Skeletal muscle cell (primary cell): ENCODE measurements at regions not wholly inside any gene's neighbourhood (a gene's known extent, or its start where the extent isn't known, plus 50 kb on each side); places are given as distances from the start of the nearest gene placed in this dataset.
"Not testable (repeated sequence)": the region's sequence is repeated elsewhere in the genome, so short reads cannot be mapped to it uniquely, and the experiment has no call there.

Experiments
- DNase-seq: peaks from one replicate; pipeline ENCODE4 v3.0.0-alpha.2; 2010; ENCODE audit warnings: low read depth
- H3K4me3 ChIP-seq: 2 replicates; pipeline ENCODE4 v1.5.1; 2011; ENCODE audit warnings: low read depth, mild to moderate bottlenecking, control low read depth, low read length, moderate library complexity

- no peak for DNase-seq
- H3K4me3 ChIP-seq: no peak overlapping the region
Measured at GRCh38 chr5:101580591-101580990, 677.5 kb upstream of the ST8SIA4 start.

GRCh38 chr5:101574017-101574416 lies 670.9 kb upstream of the ST8SIA4 start:
- no peak overlapping the region for H3K4me3 ChIP-seq
- no peak for DNase-seq

- H3K4me3 ChIP-seq: no peak overlapping the region
- no peak for DNase-seq
Measured at GRCh38 chr5:101561018-101561417, 657.9 kb upstream of the ST8SIA4 start.

GRCh38 chr5:101543780-101544179 lies 640.7 kb upstream of the ST8SIA4 start:
- peak; percentile 5 for DNase-seq
- no peak overlapping the region for H3K4me3 ChIP-seq

GRCh38 chr5:101539315-101539714 lies 636.2 kb upstream of the ST8SIA4 start:
- no peak for DNase-seq
- H3K4me3 ChIP-seq: no peak overlapping the region

- DNase-seq: no peak
- H3K4me3 ChIP-seq: no peak overlapping the region
Measured at GRCh38 chr5:101535626-101536025, 632.5 kb upstream of the ST8SIA4 start.

- DNase-seq: no peak
- no peak overlapping the region for H3K4me3 ChIP-seq
Measured at GRCh38 chr5:101534491-101535110, 631.5 kb upstream of the ST8SIA4 start.

GRCh38 chr5:101532430-101532829 lies 629.3 kb upstream of the ST8SIA4 start:
- no peak overlapping the region for H3K4me3 ChIP-seq
- DNase-seq: no peak

GRCh38 chr5:101531026-101531425 lies 627.9 kb upstream of the ST8SIA4 start:
- DNase-seq: no peak
- H3K4me3 ChIP-seq: no peak overlapping the region

GRCh38 chr5:101529094-101529493 lies 626.0 kb upstream of the ST8SIA4 start:
- H3K4me3 ChIP-seq, DNase-seq: not testable (repeated sequence)

- DNase-seq: no peak
Measured at GRCh38 chr5:101520417-101520816, 617.3 kb upstream of the ST8SIA4 start.

GRCh38 chr5:101517795-101518194 lies 614.7 kb upstream of the ST8SIA4 start:
- no peak overlapping the region for H3K4me3 ChIP-seq
- no peak for DNase-seq

More at GRCh38 chr5:101520417-101520816, 617.3 kb upstream of the ST8SIA4 start:
- no peak overlapping the region for H3K4me3 ChIP-seq

- no peak for DNase-seq
- no peak overlapping the region for H3K4me3 ChIP-seq
Measured at GRCh38 chr5:101515721-101516120, 612.6 kb upstream of the ST8SIA4 start.

- no peak overlapping the region for H3K4me3 ChIP-seq
- DNase-seq: no peak
Measured at GRCh38 chr5:101505891-101506570, 602.9 kb upstream of the ST8SIA4 start.

- no peak for DNase-seq
- no peak overlapping the region for H3K4me3 ChIP-seq
Measured at GRCh38 chr5:101482931-101483330, 579.8 kb upstream of the ST8SIA4 start.

GRCh38 chr5:101473483-101473882 lies 570.4 kb upstream of the ST8SIA4 start:
- no peak overlapping the region for H3K4me3 ChIP-seq
- peak; percentile 23 for DNase-seq

- H3K4me3 ChIP-seq: no peak overlapping the region
- no peak for DNase-seq
Measured at GRCh38 chr5:101461455-101461854, 558.4 kb upstream of the ST8SIA4 start.

GRCh38 chr5:101458587-101458986 lies 555.5 kb upstream of the ST8SIA4 start:
- H3K4me3 ChIP-seq: no peak overlapping the region

GRCh38 chr5:101455851-101456250 lies 552.8 kb upstream of the ST8SIA4 start:
- no peak for DNase-seq

More at GRCh38 chr5:101458587-101458986, 555.5 kb upstream of the ST8SIA4 start:
- no peak for DNase-seq

GRCh38 chr5:101455048-101455447 lies 552.0 kb upstream of the ST8SIA4 start:
- DNase-seq: no peak
- H3K4me3 ChIP-seq: no peak overlapping the region

More at GRCh38 chr5:101455851-101456250, 552.8 kb upstream of the ST8SIA4 start:
- no peak overlapping the region for H3K4me3 ChIP-seq

GRCh38 chr5:101442281-101442680 lies 539.2 kb upstream of the ST8SIA4 start:
- not testable (repeated sequence) for H3K4me3 ChIP-seq, DNase-seq
